Calu3 (cell line): ENCODE measurements at regions not wholly inside any gene's neighbourhood (a gene's known extent, or its start where the extent isn't known, plus 50 kb on each side); places are given as distances from the start of the nearest gene placed in this dataset.

Source experiments
- BruUV-seq: library from RNA; stranded (reverse); fragments of 400-500 nt; replicated peaks from 2 replicates; lab custom pipeline; 2021; lab: Mats Ljungman, UMichigan
- CTCF ChIA-PET: fragments of 300-600 bp; sonication (Branson Sonifier 250); formaldehyde crosslinking; loops from one replicate; lab custom pipeline; 2022; ENCODE audit warnings: antibody characterized with exemption; lab: Charles Lee
- DNase-seq: peaks from one replicate; pipeline ENCODE4 v3.0.0; 2022
- H3K27ac Mint-ChIP-seq: one replicate; pipeline ENCODE4 v1.8.0; 2022; ENCODE audit warnings: mixed read lengths; ENCODE audit not compliant: unreplicated experiment
- H3K27me3 Mint-ChIP-seq: one replicate; pipeline ENCODE4 v1.8.0; 2022; ENCODE audit warnings: mixed read lengths; ENCODE audit not compliant: unreplicated experiment
- H3K36me3 Mint-ChIP-seq: one replicate; pipeline ENCODE4 v1.8.0; 2022; ENCODE audit warnings: mild to moderate bottlenecking, moderate library complexity, mixed read lengths; ENCODE audit not compliant: insufficient read depth, unreplicated experiment
- H3K4me1 Mint-ChIP-seq: one replicate; pipeline ENCODE4 v1.8.0; 2022; ENCODE audit warnings: mild to moderate bottlenecking, low read depth, mixed read lengths; ENCODE audit not compliant: unreplicated experiment
- H3K4me3 Mint-ChIP-seq: one replicate; pipeline ENCODE4 v1.8.0; 2022; ENCODE audit warnings: mild to moderate bottlenecking, low read depth, moderate library complexity, mixed read lengths; ENCODE audit not compliant: unreplicated experiment
- H3K9me3 Mint-ChIP-seq: one replicate; pipeline ENCODE4 v1.8.0; 2022; ENCODE audit warnings: low read depth, mixed read lengths; ENCODE audit not compliant: unreplicated experiment
- intact Hi-C: fragments of 100-400 bp; cut with micrococcal nuclease; formaldehyde crosslinking; loops from one replicate; pipeline ENCODE4 v1.10.0; 2022; ENCODE audit not compliant: unreplicated experiment
- TF ChIP-seq, protein P1 (sequence below): fragments of 200-600 bp; IDR thresholded peaks from one replicate; pipeline ENCODE4 v1.8.0; 2022; ENCODE audit warnings: antibody characterized with exemption; ENCODE audit not compliant: unreplicated experiment

DNA sequence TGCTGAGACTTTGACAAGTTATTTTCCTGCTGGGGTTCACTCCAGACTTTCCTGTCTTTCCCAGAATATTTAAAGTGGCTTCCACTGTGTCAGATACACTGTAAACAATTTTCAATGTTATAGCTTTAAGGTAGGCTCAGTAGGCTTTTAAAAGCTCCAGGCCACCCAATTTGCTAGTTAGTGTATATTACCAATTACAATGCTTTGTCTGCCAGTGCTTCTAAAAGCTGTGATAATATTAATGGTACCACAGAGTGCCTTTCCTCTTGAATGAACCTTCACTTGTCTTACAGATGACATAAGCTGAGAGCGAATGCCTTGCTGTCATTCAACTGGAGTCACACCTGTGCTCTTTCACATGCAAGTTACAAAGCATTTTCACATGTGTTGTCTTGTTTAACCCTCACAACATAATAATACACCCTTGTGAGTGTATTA lies 239.7 kb upstream of the HTR2A start:
- H3K4me1 Mint-ChIP-seq = no peaks in the 10 kb centered on the region
- no peak for DNase-seq
- BruUV-seq = no TSS peak
- no peaks in the 10 kb centered on the region for H3K27me3 Mint-ChIP-seq
- CTCF ChIA-PET = no interaction called here
- H3K9me3 Mint-ChIP-seq = no peaks in the 10 kb centered on the region
- intact Hi-C loops = no loop called here
- no peak overlapping the region for H3K4me3 Mint-ChIP-seq
- TF ChIP-seq, protein P1, sequence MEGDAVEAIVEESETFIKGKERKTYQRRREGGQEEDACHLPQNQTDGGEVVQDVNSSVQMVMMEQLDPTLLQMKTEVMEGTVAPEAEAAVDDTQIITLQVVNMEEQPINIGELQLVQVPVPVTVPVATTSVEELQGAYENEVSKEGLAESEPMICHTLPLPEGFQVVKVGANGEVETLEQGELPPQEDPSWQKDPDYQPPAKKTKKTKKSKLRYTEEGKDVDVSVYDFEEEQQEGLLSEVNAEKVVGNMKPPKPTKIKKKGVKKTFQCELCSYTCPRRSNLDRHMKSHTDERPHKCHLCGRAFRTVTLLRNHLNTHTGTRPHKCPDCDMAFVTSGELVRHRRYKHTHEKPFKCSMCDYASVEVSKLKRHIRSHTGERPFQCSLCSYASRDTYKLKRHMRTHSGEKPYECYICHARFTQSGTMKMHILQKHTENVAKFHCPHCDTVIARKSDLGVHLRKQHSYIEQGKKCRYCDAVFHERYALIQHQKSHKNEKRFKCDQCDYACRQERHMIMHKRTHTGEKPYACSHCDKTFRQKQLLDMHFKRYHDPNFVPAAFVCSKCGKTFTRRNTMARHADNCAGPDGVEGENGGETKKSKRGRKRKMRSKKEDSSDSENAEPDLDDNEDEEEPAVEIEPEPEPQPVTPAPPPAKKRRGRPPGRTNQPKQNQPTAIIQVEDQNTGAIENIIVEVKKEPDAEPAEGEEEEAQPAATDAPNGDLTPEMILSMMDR = no peak
- H3K27ac Mint-ChIP-seq = no peak overlapping the region
- no peaks in the 10 kb centered on the region for H3K36me3 Mint-ChIP-seq

- no peaks in the 10 kb centered on the region for H3K4me1 Mint-ChIP-seq
- no peaks in the 10 kb centered on the region for H3K36me3 Mint-ChIP-seq
- CTCF ChIA-PET = no interaction called here
- no TSS peak for BruUV-seq
- no peaks in the 10 kb centered on the region for H3K27me3 Mint-ChIP-seq
- no peaks in the 10 kb centered on the region for H3K9me3 Mint-ChIP-seq
- H3K4me3 Mint-ChIP-seq = no peak overlapping the region
- DNase-seq = no peak
- TF ChIP-seq, protein P1 = no peak
- intact Hi-C loops = no loop called here
- no peak overlapping the region for H3K27ac Mint-ChIP-seq
Measured at GRCh38 chr13:47135800-47136503, 239.1 kb upstream of the HTR2A start.

GRCh38 chr13:47134939-47135489 lies 238.2 kb upstream of the HTR2A start:
- H3K27me3 Mint-ChIP-seq = no peaks in the 10 kb centered on the region
- H3K27ac Mint-ChIP-seq = no peak overlapping the region
- no peak overlapping the region for H3K4me3 Mint-ChIP-seq
- TF ChIP-seq, protein P1 = no peak
- no peaks in the 10 kb centered on the region for H3K36me3 Mint-ChIP-seq
- no TSS peak for BruUV-seq
- H3K4me1 Mint-ChIP-seq = no peaks in the 10 kb centered on the region
- no peak for DNase-seq
- CTCF ChIA-PET = no interaction called here
- intact Hi-C loops = no loop called here
- no peaks in the 10 kb centered on the region for H3K9me3 Mint-ChIP-seq

GRCh38 chr13:47133011-47133445 lies 236.2 kb upstream of the HTR2A start:
- Mint-ChIP-seq H3K36me3 (no peaks in the 10 kb centered on the region), H3K4me1 (no peaks in the 10 kb centered on the region), H3K9me3 (no peaks in the 10 kb centered on the region), H3K27me3 (no peaks in the 10 kb centered on the region), H3K27ac (no peak overlapping the region), H3K4me3 (no peak overlapping the region)
- DNase-seq = no peak
- intact Hi-C loops = no loop called here
- CTCF ChIA-PET = no interaction called here
- TF ChIP-seq, protein P1 = no peak
- no TSS peak for BruUV-seq
